SKM-1 (cell line): ENCODE measurements at regions not wholly inside any gene's neighbourhood (a gene's known extent, or its start where the extent isn't known, plus 50 kb on each side); places are given as distances from the start of the nearest gene placed in this dataset.

Experiments
- DNase-seq: peaks from one replicate; lab custom pipeline; 2025; ENCODE audit not compliant: unreplicated experiment; lab: John Stamatoyannopoulos, UW

DNA sequence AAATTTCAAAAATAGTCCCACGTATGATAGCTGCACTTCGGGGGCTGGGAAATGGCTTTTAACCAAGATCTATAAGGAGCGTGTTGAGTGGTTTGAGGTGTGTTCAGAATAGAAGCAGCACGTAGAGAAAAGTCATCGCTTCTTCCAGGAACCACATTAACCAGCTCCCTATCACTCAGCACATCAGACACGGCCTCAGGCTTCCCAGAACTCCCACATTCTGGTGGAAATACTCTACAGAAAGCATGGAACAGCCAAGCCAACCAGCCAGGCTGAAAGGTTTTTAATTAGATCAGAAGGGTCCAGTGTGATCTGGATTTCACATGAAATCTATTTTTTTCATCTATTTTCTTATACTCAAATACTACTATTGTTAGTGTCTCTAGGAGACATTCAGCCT, 231.5 kb upstream of the NRP1 start:
- DNase-seq, result no peak

DNA sequence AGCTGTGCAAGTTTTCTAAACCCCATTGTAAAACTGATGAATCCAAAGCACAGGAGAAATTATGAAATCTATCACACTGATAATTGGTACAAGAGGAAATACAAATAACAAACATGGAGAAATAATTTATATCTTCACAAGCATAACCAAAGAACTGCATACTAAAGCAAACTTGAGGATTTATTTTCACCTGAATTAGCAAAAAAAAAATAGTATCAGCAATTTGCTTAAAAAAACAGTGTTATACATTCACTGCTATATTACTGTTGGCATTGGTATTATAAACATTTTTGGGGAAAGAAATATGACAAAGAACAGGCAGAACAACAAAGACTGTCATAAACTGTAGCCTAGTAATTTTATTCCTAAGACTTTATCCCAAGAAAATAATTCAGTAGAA, 230.8 kb upstream of the NRP1 start:
- no peak for DNase-seq

DNA sequence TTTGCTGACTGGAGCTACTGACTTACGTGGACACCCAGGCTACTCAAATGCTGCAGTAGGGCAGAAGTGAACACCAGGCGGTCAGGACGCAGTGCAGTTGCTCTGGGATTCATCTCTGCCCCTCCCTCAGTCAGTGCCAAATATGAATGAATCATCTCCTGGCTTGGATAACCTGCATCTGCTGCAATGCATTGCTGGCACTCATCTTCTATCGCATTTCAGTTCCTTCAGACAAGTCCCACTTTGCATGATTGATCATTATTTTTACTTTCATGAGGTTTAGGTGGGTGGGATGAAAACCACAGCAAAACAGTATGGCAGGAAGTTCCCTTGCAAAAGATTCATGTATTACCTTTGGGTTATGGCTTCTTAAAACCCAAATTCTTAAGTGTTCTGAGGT, 224.6 kb upstream of the NRP1 start:
- no peak for DNase-seq

DNA sequence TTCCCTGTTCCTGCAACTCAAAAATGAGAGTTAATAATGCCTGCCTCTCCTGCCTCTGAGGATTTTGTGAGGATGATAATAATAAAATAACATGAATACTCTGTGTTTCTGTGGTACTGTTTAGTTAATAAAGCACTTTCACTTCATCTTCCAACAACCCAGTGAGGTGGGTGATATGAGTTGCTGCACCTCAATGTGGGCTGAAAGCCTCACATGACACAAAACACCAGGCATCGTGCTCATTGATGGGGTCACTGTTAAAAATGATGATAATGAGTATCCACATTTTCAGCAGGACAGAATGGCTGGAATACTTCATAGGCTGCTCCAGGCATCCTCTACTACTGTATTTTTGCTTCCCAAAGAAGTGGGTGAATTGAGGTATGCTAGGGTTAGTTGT, 222.8 kb upstream of the NRP1 start:
- DNase-seq, result no peak

DNA sequence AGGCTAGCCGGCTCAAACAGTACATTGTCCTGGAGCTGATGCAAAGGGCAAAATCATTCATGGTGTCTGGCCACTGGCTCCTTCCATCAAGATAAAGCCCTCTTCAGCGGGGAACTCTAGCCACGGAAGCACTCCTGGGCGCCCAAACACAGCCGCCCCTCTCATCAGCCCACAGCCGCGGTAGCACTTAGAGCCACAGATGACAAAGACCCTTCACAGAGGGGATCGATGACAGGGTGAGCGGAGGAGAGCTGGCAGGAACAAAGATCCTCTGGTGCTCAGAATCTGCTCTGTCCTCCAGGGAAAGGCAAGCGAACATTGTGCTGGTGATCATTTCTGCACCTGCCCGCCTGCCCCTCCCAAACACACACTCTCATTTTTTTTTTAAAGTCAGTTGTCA, 222.2 kb upstream of the NRP1 start:
- DNase-seq, result no peak

DNA sequence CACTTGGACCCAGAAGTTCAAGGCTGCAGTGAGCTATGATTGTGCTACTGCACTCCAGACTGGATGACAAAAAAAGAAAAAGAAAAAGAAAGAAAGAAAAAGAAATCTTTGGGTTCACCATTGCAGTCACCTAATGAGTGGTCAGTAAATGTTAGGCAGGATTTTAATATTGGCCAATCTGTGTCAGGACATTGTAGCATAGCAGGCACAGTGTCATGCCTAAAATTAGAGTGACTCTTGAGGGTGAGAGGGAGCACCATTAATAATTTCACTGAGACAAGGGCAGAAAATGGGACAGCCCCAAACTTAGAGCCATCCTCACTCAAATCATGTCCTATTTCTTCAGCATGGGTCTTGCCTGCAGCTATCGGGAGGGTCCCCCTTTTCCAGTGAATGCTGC, 221.6 kb upstream of the NRP1 start:
- DNase-seq, result no peak

DNA sequence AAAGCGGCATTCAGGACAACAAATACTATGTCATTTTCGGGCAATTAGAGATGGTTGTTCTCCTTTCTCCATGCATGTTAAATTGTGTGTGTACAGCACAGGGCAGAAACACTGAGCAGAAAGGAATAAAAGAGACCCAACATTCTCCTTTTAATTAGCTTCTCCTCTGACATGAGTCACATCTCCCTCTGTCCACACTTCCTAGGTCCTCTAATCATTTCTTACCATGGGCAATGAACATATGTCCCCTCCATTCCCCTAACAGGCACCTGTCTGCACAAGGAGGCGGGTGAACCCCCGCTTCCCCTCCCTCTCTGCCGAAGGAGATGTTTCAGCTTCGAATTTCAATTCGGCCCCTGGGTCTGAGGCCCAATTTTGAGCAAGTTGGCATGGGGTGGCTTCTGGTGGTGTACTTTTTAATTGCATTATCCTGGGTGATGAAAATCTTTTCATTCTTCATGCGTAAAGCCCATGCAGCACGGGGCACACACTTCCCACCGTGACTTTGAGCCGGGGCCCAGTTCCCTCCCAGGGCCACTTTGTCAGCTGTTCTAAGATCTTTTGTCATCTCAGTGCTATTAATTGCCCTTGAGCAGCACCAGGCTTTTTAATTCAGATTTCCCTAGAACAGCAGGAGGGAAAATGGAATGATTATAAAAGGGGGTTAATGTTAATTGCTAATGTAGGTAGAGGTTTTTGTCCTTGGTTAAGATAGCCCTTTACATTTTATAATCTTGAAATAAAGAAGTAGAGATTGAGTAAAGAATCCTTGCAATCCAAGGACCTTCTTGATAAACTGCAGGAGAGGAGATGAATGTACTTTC, 219.5 kb upstream of the NRP1 start:
- DNase-seq, result no peak

DNA sequence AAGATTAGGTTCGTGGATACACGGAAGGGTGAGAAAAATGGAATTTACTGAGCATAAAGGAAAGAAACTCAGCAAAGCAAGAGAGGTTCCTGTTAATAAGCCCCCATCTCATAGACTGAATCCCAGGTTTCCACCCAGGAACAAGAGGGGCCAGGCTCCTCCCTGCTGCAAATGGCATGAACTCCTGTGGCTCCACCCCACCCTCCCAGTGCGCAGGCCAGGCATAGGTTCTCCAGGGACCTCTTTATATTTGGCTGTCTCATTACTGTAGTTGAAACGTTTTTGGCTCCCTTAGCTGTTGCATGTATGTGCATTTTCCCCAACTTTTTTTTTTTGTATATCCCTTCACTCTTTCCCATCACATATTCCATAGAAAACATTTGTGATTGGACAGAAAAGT, 217.8 kb upstream of the NRP1 start:
- DNase-seq, result no peak

DNA sequence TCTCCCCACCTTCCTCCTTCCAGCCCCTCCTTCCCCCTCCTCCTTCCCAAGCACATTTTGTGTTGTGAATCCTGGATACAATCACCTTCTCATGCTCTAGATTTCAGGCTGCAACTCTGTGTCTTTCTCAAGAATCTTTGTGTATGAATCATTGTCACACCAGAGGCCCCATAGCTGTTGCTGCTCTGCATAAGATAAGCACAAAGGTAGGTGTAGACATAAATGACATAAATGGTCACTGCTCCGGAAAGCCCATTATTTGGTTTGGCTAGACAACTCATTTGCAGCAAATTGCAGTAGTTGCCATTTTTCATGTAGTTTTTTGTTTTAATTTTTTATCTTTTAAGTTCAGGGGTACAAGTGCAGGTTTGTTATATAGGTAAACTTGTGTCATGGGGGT, 216.3 kb upstream of the NRP1 start:
- DNase-seq, result no peak

DNA sequence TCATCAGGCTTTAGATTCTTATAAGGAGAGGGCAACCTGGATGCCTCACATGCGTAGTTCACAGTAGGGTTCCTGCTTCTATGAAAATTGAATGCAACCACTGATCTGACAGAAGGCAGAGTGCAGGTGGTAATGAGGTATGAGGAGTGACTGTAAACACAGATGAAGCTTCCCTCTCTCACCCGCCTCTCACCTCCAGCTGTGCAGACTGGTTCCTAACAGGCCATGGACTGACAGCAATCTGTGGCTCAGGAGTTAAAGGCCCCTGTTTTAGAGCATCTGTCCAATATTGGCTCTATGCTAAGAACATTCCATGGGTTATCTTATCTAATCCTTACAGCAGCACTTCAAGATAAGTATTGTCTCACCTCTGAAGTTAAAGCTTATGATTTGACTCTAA, 213.5 kb upstream of the NRP1 start:
- no peak for DNase-seq

DNA sequence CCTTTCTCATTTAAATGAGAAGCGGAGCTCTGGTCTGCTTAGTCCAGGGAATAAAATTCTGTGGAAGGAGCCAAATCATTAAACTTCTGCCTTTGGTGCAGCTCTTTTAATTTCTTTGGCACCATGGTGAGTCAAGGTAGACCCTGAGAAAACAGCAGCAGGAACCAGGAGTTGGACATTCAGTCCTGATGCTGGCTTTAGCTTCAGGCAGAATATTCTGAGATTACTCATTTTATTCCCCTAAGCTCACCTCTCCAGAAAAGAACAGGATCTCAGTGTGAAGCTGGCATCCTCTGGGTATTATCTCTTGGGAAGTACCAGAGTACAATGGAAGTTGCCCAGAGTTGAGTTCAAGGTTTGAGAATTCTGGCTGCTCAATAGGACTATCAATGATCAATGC, 211.6 kb upstream of the NRP1 start:
- DNase-seq, result no peak

DNA sequence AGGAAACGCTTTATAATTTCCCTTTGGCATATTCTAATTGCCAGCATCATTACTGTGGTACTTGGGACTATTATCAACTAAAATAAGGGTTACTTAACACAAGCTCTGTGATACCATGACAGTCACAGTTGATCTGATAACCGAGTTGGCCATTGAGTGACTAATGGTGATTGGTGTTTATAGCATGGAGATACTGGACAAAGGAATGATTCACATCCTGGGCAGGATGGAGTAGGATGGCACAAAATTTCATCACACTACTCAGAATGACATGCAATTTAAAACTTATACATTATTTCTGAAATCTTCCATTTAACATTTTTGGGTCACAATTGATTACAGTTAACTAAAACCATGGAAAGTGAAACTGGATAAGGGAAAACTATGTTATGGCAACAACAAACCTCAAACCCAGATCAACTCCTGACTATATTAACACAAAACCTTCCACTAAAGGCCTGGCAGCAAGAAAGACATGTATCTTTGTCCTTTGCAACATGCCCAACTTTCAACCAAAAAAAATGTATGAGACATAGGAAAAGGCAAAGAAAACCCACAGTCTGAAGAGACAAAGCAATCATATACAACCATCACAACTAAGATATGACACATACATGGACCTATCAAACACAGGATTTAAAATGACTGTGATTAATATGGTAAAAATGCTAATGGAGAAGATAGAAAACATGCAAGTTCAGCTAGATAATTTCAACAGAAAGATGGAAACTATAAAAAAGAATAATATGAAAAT, 208.5 kb upstream of the NRP1 start:
- no peak for DNase-seq

DNA sequence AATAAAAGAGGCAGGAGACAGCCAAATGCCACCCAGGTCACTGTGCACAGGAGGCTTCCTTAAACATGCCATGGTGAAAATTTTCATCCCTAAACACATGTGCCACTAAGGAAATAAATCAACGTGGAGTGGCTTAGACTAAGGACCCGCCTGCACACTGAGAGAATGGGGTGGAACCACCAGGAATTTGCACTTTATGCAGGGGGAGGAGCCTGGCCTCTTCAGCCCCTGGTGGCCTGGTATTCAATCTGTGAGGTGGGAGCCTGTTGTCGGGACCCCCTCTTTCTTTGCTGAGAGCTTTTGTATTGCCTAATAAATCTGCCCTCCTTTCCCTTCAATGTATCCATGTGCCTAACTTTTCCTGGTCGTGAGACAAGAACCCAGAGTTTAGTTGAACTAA, 204.6 kb upstream of the NRP1 start:
- no peak for DNase-seq

DNA sequence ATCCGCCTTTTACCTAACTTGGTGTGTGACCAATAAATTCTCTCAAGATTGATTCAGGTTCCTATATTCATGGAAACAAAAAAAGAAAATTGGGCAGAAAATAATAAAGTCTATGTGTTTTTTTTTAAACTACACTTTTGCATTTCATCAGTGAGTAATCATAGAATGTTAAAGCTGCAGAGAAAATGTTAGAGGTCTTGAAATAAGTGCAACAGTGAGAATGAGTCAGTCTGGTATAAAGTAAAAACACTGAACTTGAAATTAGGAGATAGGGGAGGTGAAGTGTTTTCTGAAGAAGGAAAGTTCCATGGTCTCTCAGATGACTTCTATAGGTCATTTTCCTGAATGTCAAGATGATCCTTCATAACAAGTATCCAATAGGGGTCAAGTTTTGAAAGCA, 202.6 kb upstream of the NRP1 start:
- DNase-seq, result no peak

DNA sequence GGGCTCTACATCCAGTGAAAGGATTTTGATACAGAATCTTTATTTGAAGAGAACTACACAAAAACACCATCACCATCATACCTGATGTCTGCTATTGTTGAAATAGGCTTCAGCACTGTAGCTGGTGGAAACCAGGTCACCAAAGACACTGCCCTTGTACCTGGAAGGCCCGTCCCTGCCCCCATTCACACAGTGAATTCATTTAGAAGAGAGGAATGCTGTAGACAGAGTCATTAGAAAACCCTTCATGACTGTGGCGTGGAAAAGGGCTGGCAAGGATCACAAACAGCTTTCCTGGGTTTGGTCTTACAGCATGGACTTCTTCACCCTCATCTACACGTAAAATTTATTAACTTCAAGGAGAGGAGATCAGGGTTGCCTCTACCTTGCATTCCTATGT, 202.0 kb upstream of the NRP1 start:
- DNase-seq, result no peak

DNA sequence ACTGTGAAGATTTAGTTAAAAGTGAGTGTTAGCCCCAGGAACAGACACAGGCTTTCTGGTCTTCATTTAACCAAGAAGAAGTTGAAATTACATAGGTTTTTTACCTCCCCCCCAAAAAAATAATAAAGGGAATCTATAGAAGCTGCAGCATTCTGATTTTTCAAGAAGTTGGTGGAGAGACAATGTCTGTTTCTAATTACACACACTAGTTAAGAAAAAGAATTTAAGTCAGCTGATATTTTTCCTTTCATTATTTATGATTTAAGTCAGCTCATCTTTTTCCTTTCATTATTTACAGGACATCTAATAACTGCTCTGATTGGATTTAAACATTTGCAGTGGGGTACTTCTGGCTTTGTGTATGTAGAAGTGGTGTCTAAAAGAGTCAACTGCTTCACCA, 201.4 kb upstream of the NRP1 start:
- no peak for DNase-seq

DNA sequence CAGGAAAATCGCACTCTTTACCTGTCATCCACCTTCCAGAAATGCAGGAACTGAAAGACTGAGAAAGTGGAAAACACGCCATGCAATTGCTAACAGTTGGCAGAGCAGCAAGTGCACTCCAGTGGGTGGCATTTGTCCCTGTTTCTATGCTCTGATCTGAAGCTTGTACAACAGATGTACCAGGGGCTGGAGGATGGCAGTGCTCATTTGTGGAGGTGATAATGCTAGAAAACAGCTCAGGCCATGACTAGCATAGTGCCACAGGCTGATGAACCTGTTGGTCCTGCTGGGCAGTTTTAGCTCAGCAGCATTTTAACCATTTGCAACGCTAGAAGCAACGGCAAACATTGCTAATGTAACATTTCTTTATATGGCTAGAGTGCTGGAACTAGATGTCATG, 199.9 kb upstream of the NRP1 start:
- no peak for DNase-seq

DNA sequence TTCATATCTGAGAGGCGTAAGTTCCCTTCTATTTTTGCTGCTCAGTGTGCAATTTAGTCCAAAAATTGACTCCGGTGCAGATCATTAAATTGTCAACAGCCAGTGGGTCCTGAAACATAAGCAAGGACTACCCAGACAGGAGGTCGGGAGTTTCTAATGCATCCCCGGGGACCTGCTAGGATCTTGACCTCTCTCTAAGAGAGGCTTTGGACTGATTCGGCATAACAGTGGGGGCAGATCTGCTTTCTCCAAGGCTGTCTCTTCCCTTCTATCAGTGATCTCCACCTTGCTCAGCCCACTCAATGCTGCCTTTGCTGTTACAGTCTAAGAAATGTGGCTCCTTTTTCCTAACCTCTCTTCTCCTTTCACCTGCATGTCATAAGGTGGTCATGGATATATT, 199.1 kb upstream of the NRP1 start:
- DNase-seq, result no peak

DNA sequence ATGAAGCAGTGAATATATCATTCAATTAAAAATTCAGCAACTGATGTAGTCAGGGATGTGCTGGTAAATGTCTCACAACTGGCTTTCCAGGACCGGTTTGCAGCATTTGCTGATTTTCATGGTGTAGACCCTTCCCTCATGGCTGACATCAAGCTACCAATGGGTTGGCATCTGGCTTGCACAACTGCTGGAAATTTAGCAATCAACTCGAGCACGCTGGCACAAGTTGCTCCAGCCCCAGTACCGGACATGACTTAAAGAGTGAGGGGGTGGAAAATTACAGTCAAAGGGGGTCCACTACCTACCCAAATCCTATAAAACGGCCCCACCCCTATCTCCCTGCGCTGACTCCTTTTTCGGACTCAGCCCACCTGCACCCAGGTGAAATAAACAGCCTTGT, 198.4 kb upstream of the NRP1 start:
- no peak for DNase-seq

DNA sequence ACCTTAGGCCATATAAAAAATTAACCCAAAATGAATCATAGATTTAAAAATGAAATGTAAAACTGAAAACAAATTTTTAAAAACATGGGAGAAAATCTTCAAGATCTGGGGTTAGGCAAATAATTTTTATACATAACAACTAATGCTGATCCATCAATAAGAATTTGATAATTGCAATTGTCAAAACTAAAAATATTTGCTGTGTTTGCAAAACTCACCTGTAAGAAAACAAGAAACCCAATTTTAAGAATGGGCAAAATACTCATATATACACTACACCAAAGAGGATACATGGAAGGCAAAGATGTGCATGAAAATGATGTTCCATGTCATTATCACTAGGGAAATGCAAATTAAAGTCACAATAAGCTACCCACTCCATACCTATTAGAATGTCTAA, 194.8 kb upstream of the NRP1 start:
- DNase-seq, result no peak

DNA sequence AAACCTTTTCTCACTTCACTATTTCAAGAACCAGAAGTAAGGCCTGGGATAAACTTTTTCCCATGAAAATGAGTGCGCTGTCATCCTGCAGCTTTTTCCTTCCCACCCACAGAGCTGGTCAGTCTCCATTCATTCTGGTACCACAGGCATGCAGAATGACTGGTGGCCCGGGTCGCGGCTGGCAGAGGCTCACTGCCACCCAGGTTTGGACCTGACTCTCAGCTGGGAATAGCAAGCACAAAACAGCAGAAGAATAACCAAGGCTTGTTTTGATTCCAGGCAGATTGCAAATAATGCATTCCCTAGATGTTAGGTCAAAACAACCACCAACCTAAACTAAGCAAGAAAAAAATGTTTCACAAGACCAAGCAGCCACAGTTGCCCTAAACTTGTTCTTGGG, 190.5 kb upstream of the NRP1 start:
- no peak for DNase-seq

DNA sequence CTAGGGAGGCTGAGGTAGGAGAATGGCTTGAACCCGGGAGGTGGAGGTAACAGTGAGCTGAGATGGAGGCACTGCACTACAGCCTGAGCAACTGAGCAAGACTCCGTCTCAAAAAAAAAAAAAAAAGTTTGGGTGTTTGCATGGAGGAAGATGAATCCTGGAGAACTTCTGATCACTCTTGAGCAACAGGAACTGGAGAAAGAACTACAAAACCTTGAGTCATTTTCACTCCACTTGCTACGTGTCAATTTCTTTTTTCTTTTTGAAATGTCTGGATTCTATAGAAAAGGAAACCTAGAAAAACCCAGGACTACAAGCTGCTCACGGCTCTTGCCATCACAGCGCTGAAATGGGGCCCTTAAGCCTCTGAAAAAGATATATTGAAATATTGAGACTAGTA, 189.6 kb upstream of the NRP1 start:
- no peak for DNase-seq
